HPDE6-E6E7 (cell line): ENCODE measurements at regions not wholly inside any gene's neighbourhood (a gene's known extent, or its start where the extent isn't known, plus 50 kb on each side); places are given as distances from the start of the nearest gene placed in this dataset.
"Not testable (repeated sequence)": the region's sequence is repeated elsewhere in the genome, so short reads cannot be mapped to it uniquely, and the experiment has no call there.

ENCODE experiments used
- DNase-seq: peaks from one replicate; pipeline ENCODE4 v3.0.0; 2011; ENCODE audit warnings: missing footprints; ENCODE audit errors: extremely low spot score

GRCh38 chr6:816510-817084 lies 123.7 kb upstream of the EXOC2 start:
- DNase-seq = no peak

- DNase-seq = no peak
These were observed 122.4 kb upstream of the EXOC2 start for GRCh38 chr6:815348-815738.

GRCh38 chr6:814378-815347 lies 121.7 kb upstream of the EXOC2 start:
- no peak for DNase-seq

DNA sequence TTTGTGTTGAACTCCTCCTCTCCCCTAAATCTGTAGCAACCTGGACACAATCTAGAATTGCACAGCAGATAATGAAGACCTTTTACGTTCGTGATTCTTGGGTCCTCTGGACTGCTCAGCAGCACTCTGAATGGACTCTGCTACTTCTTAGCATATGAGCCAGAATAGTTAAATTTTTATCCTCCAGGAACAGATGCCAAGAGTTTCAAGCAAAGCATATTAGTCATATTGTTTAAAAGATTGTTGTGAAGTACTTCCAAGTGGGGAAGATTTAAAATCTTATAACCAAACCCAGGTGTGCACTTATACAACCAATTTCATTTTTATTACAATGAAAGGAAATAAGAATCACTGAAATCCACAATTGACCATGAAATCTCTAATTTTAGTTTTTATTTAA lies 118.9 kb upstream of the EXOC2 start:
- DNase-seq = no peak

GRCh38 chr6:811191-811590 lies 118.3 kb upstream of the EXOC2 start:
- DNase-seq = no peak

DNA sequence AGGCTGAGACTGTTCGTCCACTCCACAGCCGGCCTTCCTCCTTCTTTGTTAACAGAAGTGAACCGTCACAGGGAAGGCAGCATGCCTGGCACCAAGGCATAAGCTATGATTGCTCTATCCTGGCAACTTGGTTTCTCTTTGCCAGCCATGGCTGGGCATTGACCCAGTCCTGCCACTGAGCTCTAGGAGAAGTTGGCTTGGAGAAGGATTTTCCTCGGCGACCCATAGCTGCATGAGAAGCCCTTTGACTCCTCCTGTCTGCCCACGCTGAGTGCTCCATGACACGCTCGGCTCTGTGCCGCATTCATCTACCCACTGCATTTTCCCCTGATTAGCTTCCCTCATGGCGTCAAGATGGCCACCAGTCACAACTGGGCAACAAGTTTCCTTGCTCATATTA lies 111.8 kb upstream of the EXOC2 start:
- no peak for DNase-seq

DNA sequence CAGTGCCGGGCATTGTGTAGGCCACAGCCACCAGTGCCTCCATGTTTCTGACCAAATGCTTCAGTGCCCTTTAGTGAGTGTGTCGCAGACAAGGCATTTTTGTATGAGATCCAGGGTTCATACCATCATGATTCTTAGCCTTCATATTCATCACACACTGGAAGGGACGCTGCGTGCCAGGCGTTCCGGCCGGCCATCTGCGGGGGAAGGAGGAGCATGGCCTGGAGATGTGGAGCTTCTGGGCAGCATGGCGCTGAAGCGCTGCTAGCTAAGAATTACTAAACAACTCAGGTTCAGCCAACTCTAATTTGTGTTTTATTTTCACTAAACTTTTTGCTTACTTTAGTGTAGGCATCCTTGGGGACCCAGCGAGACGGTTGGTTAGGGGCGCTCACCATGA lies 111.4 kb upstream of the EXOC2 start:
- DNase-seq = no peak

DNA sequence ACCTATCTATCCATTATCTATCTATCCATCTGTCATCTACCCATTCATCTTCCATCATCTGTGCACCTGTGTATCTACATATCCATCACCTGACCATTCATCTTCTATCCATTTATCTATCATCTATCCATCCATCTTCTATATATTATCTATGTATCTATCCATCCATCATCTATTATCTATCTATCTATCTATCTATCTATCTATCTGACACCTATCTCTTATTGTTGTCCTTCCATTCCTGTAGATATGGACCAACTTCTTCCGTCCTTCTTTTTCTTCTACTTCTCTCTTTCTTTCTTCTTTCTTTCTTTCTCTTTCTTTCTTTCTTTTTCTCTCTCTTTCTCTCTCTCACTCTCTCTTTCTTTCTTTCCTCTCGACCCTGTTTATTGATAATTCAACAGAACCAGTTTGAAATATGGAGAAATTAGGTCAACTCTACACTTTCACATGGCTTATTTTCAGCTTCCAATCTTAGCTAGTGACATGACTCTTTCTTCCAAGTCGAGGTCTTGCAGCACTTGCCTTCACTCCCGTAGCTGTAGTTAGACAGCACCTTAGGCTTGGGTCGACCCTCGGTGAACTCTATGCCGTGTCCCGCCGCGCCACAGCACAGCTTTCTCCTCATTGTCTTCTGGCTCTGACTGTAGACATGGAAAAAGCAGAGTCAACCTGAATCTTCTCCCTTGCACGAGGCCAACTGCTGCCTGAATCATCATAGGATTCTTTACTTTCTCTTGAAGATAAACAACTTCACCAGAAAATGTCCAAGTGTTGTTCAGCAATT lies 110.4 kb upstream of the EXOC2 start:
- DNase-seq = no peak

- no peak for DNase-seq
These were observed 109.8 kb upstream of the EXOC2 start for GRCh38 chr6:802701-803100.

- DNase-seq = not testable (repeated sequence)
These were observed 109.3 kb upstream of the EXOC2 start for GRCh38 chr6:802223-802622.

DNA sequence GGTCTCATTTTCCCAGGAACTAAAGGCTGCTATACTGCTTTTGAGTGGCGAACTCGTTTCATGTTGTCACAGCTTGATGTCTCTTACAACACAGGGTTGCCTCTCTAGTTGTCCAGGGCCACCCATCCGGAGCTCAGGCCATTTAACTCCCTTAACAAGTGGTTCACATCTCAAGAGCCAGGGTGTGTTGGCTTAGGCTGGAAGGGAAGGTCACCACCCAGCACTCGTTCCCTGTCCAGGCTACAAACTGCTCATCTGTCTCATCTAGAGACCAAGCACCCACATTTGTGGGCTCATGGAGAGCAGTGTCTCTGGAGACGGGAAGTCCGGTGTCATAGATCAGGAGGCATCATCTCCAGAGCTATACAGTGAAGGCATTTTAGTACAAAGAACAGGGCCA lies 106.8 kb upstream of the EXOC2 start:
- DNase-seq = no peak

GRCh38 chr6:797479-798077 lies 104.6 kb upstream of the EXOC2 start:
- no peak for DNase-seq

- DNase-seq = no peak
These were observed 102.2 kb upstream of the EXOC2 start for GRCh38 chr6:795046-795685.

- no peak for DNase-seq
These were observed 100.3 kb upstream of the EXOC2 start for GRCh38 chr6:793261-793660.

DNA sequence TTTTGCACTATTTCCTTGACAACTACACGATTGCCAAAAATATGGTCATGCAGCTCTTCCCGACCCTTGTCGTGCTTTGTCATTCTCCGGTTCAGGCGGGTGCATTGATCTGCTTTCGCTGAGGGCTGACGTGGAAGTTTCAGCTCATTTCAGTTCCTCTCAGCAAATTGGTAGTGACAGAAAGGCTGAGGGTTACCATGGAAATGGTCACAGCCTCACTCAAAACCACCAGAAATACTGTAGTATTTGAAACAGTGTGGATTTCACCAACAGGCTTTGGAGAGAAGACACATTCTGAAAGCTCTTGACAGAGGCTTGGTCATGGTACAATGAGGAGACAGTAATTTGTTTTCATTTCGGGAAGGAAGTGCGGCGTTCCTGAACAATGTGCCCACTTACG lies 99.7 kb upstream of the EXOC2 start:
- no peak for DNase-seq

DNA sequence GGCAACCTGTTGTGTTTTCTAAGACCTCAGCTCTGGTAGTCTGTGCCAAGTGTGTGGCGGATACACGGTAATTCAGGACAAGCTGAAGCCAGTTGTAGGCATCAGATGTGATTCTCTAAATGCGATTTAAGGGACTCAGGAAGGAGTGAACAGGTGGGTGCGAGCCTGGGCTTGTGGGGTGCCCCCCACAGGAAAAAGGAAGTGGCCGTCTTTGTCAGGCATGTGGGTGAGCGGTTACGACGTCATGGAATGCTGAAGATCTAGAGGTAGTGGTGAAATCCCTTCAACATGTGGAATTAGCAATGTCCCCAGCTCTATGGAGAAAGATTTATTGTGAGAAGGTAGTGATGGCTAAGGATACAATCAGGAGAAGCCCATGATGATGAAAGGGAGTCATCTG lies 95.1 kb upstream of the EXOC2 start:
- DNase-seq = no peak

- DNase-seq = no peak
These were observed 94.2 kb upstream of the EXOC2 start for GRCh38 chr6:786946-787763.

GRCh38 chr6:783966-784735 lies 91.2 kb upstream of the EXOC2 start:
- no peak for DNase-seq

- no peak for DNase-seq
These were observed 89.2 kb upstream of the EXOC2 start for GRCh38 chr6:782141-782540.

GRCh38 chr6:781350-781961 lies 88.5 kb upstream of the EXOC2 start:
- no peak for DNase-seq
